SK-N-MC (cell line): ENCODE measurements at regions not wholly inside any gene's neighbourhood (a gene's known extent, or its start where the extent isn't known, plus 50 kb on each side); places are given as distances from the start of the nearest gene placed in this dataset.

Experiments used
- EZH2 ChIP-seq: fragments of 200-600 bp; sonication (generic); IDR thresholded peaks from one replicate; pipeline ENCODE4 v1.6.1; 2017; ENCODE audit warnings: antibody characterized with exemption
- FOXP2 ChIP-seq: optimal IDR thresholded peaks from 2 replicates; pipeline ENCODE3; 2011; ENCODE audit warnings: mild to moderate bottlenecking, moderate library complexity; ENCODE audit not compliant: insufficient read depth; ENCODE audit errors: extremely low read length, control extremely low read depth
- POLR2AphosphoS5 ChIP-seq: IDR thresholded peaks from 2 replicates; pipeline ENCODE4 v1.6.1; 2012; ENCODE audit warnings: mild to moderate bottlenecking, low read depth, low read length, borderline replicate concordance

- TF ChIP-seq POLR2AphosphoS5 (no peak), EZH2 (no peak), FOXP2 (no peak)
Observed at GRCh38 chrX:46198858-46199257, 346.4 kb downstream of the ZNF674 start.
